ENCODE measurements at regions not wholly inside any gene's neighbourhood (a gene's known extent, or its start where the extent isn't known, plus 50 kb on each side); places are given as distances from the start of the nearest gene placed in this dataset.
"Not testable (repeated sequence)": the region's sequence is repeated elsewhere in the genome, so short reads cannot be mapped to it uniquely, and the experiment has no call there.

- DNase-seq, result no peak
- no peak overlapping the region for H3K4me3 Mint-ChIP-seq
- H3K36me3 Mint-ChIP-seq (ENCODE audit: low read depth), result no peaks in the 10 kb centered on the region
- H3K27me3 Mint-ChIP-seq, result peaks cover 4% of the 10 kb centered on the region
- no peaks in the 10 kb centered on the region for H3K9me3 Mint-ChIP-seq
- ChIA-PET CTCF (no interaction called here), POLR2A (no interaction called here)
- H3K4me1 Mint-ChIP-seq, result no peaks in the 10 kb centered on the region
- H3K27ac Mint-ChIP-seq, result no peak overlapping the region
Measured at GRCh38 chr10:122780391-122780790, 65.3 kb downstream of the CUZD1 start.

- Mint-ChIP-seq H3K4me1 (no peaks in the 10 kb centered on the region), H3K4me3 (no peak overlapping the region), H3K27ac (no peak overlapping the region), H3K36me3 (ENCODE audit: low read depth) (no peaks in the 10 kb centered on the region), H3K27me3 (peaks cover 7% of the 10 kb centered on the region), H3K9me3 (no peaks in the 10 kb centered on the region)
- ChIA-PET POLR2A (no interaction called here), CTCF (no interaction called here)
- DNase-seq, result no peak
Measured at GRCh38 chr10:122779924-122780323, 65.7 kb downstream of the CUZD1 start.

DNA sequence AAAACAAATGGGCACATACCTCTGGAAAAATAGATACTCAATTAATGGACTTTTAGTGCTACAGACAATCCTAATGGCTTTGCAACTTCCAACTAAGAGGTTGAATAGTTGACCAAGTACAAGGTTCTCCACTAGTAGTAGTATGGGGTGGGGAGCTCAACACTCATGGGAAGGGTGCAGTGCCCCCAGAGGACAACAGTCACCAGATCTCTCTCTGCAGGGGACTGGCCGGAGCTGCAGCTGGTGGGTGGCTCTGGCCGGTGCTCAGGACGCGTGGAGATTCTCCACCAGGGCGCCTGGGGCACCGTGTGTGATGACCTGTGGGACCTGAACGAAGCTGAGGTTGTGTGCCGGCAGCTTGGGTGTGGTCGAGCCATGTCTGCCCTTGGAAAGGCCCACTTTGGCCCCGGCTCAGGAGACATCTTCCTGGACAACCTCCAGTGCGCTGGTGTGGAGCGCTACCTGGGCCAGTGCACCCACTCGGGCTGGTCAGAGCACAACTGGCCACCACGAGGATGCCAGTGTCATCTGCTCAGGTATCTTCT lies 68.1 kb downstream of the CUZD1 start:
- ChIA-PET CTCF (interaction anchor here (0.5 kb wide), 1 partner anchor 281 kb away, joined by 3 read pairs; no protein-coding TSS in a partner anchor), POLR2A (no interaction called here)
- no peaks in the 10 kb centered on the region for H3K4me1 Mint-ChIP-seq
- no peak overlapping the region for H3K4me3 Mint-ChIP-seq
- H3K9me3 Mint-ChIP-seq, result no peaks in the 10 kb centered on the region
- no peak for DNase-seq
- no peak overlapping the region for H3K27ac Mint-ChIP-seq
- no peaks in the 10 kb centered on the region for H3K36me3 Mint-ChIP-seq (ENCODE audit: low read depth)
- peaks cover 9% of the 10 kb centered on the region for H3K27me3 Mint-ChIP-seq

DNA sequence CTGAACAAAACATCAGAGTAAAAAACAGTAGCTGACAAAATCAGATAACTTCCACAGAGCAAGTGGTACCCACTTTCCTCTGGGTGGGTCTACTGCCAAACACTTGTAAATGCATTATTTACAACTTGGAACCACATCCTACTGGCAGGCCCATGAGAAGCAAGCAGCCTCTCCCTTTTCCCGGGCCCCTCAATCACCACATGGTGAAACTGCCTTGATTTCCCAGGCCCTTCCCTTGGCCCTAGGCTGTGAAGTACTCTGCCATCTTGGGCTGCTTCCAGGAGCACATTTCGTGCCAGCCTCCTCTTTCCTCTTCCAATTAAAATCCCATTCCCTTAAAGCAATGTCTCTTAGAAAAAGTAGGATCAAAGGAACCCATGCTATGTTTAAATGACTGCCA lies 71.4 kb downstream of the CUZD1 start:
- no peaks in the 10 kb centered on the region for H3K9me3 Mint-ChIP-seq
- H3K27ac Mint-ChIP-seq, result no peak overlapping the region
- DNase-seq, result no peak
- H3K27me3 Mint-ChIP-seq, result peaks cover 11% of the 10 kb centered on the region
- H3K4me1 Mint-ChIP-seq, result no peaks in the 10 kb centered on the region
- H3K36me3 Mint-ChIP-seq (ENCODE audit: low read depth), result no peaks in the 10 kb centered on the region
- H3K4me3 Mint-ChIP-seq, result no peak overlapping the region
- POLR2A ChIA-PET, result no interaction called here
- CTCF ChIA-PET, result no interaction called here

DNA sequence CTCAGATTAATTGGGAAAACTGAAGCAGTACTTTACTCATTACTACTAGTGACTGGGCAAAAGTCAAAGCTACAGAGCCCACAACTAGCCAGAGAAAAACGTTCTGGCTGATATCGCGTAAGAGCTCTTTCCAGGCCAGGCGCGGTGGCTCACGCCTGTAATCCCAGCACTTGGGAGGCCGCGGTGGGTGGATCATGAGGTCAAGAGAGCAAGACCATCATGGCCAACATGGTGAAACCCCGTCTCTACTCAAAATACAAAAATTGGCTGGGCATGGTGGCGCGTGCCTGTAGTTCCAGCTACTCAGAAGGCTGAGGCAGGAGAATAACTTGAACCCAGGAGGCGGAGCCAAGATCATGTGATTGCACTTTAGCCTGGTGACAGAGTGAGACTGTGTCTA lies 71.8 kb upstream of the C10orf120 start:
- POLR2A ChIA-PET; H3K4me3 Mint-ChIP-seq; H3K4me1 Mint-ChIP-seq; H3K9me3 Mint-ChIP-seq; DNase-seq; H3K27ac Mint-ChIP-seq; H3K36me3 Mint-ChIP-seq (ENCODE audit: low read depth): not testable (repeated sequence)
- peaks cover 11% of the 10 kb centered on the region for H3K27me3 Mint-ChIP-seq
- CTCF ChIA-PET, result interaction anchor here (0.6 kb wide), 1 partner anchor 18 kb away, joined by 3 read pairs; no protein-coding TSS in a partner anchor

GRCh38 chr10:122768389-122768745 lies 68.7 kb upstream of the C10orf120 start:
- ChIA-PET CTCF (interaction anchor here (0.8 kb wide), 1 partner anchor 16 kb away, joined by 3 read pairs; no protein-coding TSS in a partner anchor), POLR2A (no interaction called here)
- no peak overlapping the region for H3K27ac Mint-ChIP-seq
- no peaks in the 10 kb centered on the region for H3K36me3 Mint-ChIP-seq (ENCODE audit: low read depth)
- peaks cover 6% of the 10 kb centered on the region for H3K27me3 Mint-ChIP-seq
- no peak for DNase-seq
- no peaks in the 10 kb centered on the region for H3K9me3 Mint-ChIP-seq
- H3K4me3 Mint-ChIP-seq, result no peak overlapping the region
- H3K4me1 Mint-ChIP-seq, result no peaks in the 10 kb centered on the region

DNA sequence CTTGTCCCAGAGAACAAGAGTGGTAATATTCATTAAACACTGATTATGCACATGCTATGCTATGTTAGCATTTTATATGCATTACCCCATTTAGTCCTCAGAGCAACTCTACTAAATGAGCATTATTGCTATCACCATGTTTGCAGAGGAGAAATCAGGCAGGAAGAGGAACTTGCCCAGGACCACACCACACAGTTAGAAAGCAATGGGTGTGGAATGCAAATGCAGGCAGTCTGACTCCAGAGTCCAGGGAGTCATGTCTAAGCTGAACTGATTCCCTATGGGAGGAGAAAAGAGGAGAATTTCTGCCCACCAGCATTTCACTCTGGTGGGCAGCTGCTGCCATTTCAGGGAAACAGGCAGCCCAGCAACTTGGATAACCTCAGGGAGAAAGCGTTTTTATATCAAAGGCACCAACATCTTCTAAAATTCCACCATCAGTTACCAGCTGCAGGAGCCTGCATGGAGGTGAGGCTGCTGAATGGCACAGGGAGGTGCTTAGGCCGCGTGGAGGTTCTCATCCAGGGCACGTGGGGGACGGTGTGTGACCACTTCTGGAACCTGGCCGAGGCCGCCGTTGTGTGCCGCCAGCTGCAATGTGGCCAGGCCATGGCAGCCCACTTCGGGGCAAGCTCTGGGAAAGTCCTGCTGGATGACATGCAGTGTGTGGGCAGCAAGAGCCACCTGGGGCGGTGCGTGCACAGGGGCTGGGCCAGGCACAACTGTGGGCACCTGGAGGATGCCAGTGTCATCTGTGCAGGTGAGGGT lies 68.2 kb upstream of the C10orf120 start:
- no peak overlapping the region for H3K27ac Mint-ChIP-seq
- CTCF ChIA-PET, result no interaction called here

GRCh38 chr10:122765412-122765811 lies 65.8 kb upstream of the C10orf120 start:
- CTCF ChIA-PET, result interaction anchor here (1.6 kb wide), 1 partner anchor 22 kb away, joined by 3 read pairs; no protein-coding TSS in a partner anchor
- no peak for DNase-seq
- Mint-ChIP-seq H3K4me3 (no peak overlapping the region), H3K27ac (no peak overlapping the region), H3K4me1 (no peaks in the 10 kb centered on the region), H3K27me3 (peaks cover 2% of the 10 kb centered on the region), H3K9me3 (peaks cover 2% of the 10 kb centered on the region), H3K36me3 (ENCODE audit: low read depth) (no peaks in the 10 kb centered on the region)
- POLR2A ChIA-PET, result no interaction called here

More for the DNA sequence above, 68.2 kb upstream of the C10orf120 start:
- Mint-ChIP-seq H3K9me3 (no peaks in the 10 kb centered on the region), H3K36me3 (ENCODE audit: low read depth) (no peaks in the 10 kb centered on the region), H3K27me3 (peaks cover 6% of the 10 kb centered on the region), H3K4me3 (no peak overlapping the region), H3K4me1 (no peaks in the 10 kb centered on the region)
- POLR2A ChIA-PET, result interaction anchor here (0.6 kb wide), 1 partner anchor 301 kb away, joined by 5 read pairs; no protein-coding TSS in a partner anchor
- no peak for DNase-seq

DNA sequence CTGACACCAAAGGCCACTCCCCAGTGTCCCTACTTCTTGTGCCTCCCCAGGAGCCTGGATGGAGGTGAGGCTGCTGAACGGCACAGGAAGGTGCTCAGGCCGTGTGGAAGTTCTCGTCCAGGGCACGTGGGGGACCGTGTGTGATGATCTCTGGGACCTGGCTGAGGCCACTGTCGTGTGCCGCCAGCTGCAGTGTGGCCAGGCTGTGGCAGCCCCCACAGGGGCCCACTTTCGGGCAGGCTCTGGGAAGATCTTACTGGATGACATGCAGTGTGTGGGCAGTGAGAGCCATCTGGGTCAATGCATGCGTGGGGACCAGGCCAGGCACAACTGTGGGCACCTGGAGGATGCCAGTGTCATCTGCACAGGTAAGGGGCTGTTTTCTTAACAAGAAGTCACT lies 57.0 kb upstream of the C10orf120 start:
- Mint-ChIP-seq H3K4me3 (no peak overlapping the region), H3K27ac (no peak overlapping the region), H3K4me1 (no peaks in the 10 kb centered on the region), H3K9me3 (peaks cover 3% of the 10 kb centered on the region), H3K36me3 (ENCODE audit: low read depth) (no peaks in the 10 kb centered on the region), H3K27me3 (no peaks in the 10 kb centered on the region)
- no peak for DNase-seq
- CTCF ChIA-PET, result no interaction called here
- POLR2A ChIA-PET, result no interaction called here

- Mint-ChIP-seq H3K4me1 (no peaks in the 10 kb centered on the region), H3K4me3 (no peak overlapping the region), H3K36me3 (ENCODE audit: low read depth) (no peaks in the 10 kb centered on the region), H3K27ac (no peak overlapping the region), H3K9me3 (peaks cover 3% of the 10 kb centered on the region), H3K27me3 (no peaks in the 10 kb centered on the region)
- ChIA-PET CTCF (interaction anchor here (0.6 kb wide), 1 partner anchor 1603 kb away, joined by 6 read pairs; no protein-coding TSS in a partner anchor), POLR2A (no interaction called here)
- no peak for DNase-seq
Measured at GRCh38 chr10:122754491-122755235, 55.0 kb upstream of the C10orf120 start.

DNA sequence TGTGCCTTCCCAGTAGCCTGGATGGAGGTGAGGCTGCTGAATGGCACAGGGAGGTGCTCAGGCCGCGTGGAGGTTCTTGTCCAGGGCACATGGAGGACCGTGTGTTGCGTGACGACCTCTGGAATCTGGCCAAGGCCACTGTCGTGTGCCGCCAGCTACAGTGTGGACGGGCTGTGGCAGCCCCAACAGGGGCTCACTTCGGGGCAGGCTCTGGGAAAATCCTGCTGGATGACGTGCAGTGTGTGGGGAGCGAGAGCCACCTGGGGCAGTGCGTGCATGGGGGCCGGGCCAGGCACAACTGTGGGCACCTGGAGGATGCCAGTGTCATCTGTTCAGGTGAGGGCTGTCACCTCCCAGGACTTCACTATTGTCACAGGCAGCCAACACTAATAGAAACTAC lies 50.2 kb upstream of the C10orf120 start:
- POLR2A ChIA-PET, result no interaction called here
- no peak overlapping the region for H3K4me3 Mint-ChIP-seq

More for the DNA sequence above, 50.2 kb upstream of the C10orf120 start:
- Mint-ChIP-seq H3K4me1 (no peaks in the 10 kb centered on the region), H3K27ac (no peak overlapping the region), H3K36me3 (ENCODE audit: low read depth) (no peaks in the 10 kb centered on the region), H3K9me3 (no peaks in the 10 kb centered on the region), H3K27me3 (no peaks in the 10 kb centered on the region)
- no peak for DNase-seq
- CTCF ChIA-PET, result no interaction called here
